K562 (cell line): ENCODE measurements at regions not wholly inside any gene's neighbourhood (a gene's known extent, or its start where the extent isn't known, plus 50 kb on each side); places are given as distances from the start of the nearest gene placed in this dataset.

Experiments
- ARID4B ChIP-seq: sonication (generic); formaldehyde crosslinking; IDR thresholded peaks from 2 replicates; pipeline ENCODE4 v1.8.0; 2022; ENCODE audit warnings: mild to moderate bottlenecking, missing genetic modification reagents
- ATF3 ChIP-seq, 2 experiments: fragments of 450-650 bp in 1 of 2; sonication (generic) in 1 of 2; formaldehyde crosslinking in 1 of 2; IDR thresholded peaks in 1 of 2; conservative IDR thresholded peaks in 1 of 2; 2 replicates each; pipeline versions ENCODE4 v1.6.1 to v1.8.1; 2016 to 2023; ENCODE audit warnings: mild to moderate bottlenecking in 2 of 2, moderate library complexity in 2 of 2, inconsistent platforms in 1 of 2, missing genetic modification reagents in 1 of 2
- ATF4 ChIP-seq: fragments of 450-650 bp; formaldehyde crosslinking; IDR thresholded peaks from 2 replicates; pipeline ENCODE4 v1.4.0; 2022; ENCODE audit warnings: mild to moderate bottlenecking, moderate library complexity
- KAT7 ChIP-seq: sonication (generic); formaldehyde crosslinking; IDR thresholded peaks from 2 replicates; pipeline ENCODE4 v1.8.0; 2022; ENCODE audit warnings: missing genetic modification reagents, mild to moderate bottlenecking, borderline replicate concordance
- NCOA1 ChIP-seq: fragments of 450-650 bp; IDR thresholded peaks from 2 replicates; pipeline ENCODE4 v1.6.1; 2016; ENCODE audit warnings: low read depth
- POLR2AphosphoS2 ChIP-seq: IDR thresholded peaks from 2 replicates; pipeline ENCODE4 v1.6.1; 2012; ENCODE audit warnings: low read length, improper control_type of control experiment
- REST ChIP-seq, 2 experiments: fragments of 450-650 bp; formaldehyde crosslinking in 1 of 2; IDR thresholded peaks; 2 replicates each; pipeline versions ENCODE4 v1.4.0 to v1.6.1; 2014 to 2020; ENCODE audit warnings: mild to moderate bottlenecking in 2 of 2, borderline replicate concordance in 1 of 2, low read depth in 1 of 2
- SIN3A ChIP-seq, 2 experiments: fragments of 150-350 bp in 1 of 2; IDR thresholded peaks; 2 replicates each; pipeline ENCODE4 v1.6.1; 2011 to 2016; ENCODE audit warnings: borderline replicate concordance in 2 of 2, low read depth in 2 of 2, low read length in 2 of 2, mild to moderate bottlenecking in 2 of 2, moderate library complexity in 2 of 2; ENCODE audit not compliant: control insufficient read depth in 1 of 2
- STAT5B ChIP-seq: fragments of 250-450 bp; sonication (Bioruptor Pico); IDR thresholded peaks from 2 replicates; pipeline ENCODE4 v1.8.0; 2021; ENCODE audit warnings: mild to moderate bottlenecking, inconsistent platforms
- TAF7 ChIP-seq: fragments of 450-650 bp; IDR thresholded peaks from 2 replicates; pipeline ENCODE4 v1.6.1; 2016; ENCODE audit warnings: missing genetic modification characterization, missing compliant biosample characterization
- ZEB2 ChIP-seq: fragments of 450-650 bp; IDR thresholded peaks from 2 replicates; pipeline ENCODE4 v1.6.1; 2016
- ZNF140 ChIP-seq: fragments of 250-450 bp; sonication (Bioruptor Pico); IDR thresholded peaks from 2 replicates; pipeline ENCODE4 v1.8.0; 2021; ENCODE audit warnings: moderate library complexity, mild to moderate bottlenecking, inconsistent platforms
- ZNF561 ChIP-seq: fragments of 450-650 bp; formaldehyde crosslinking; conservative IDR thresholded peaks from 2 replicates; pipeline ENCODE4 v1.4.0; 2020; ENCODE audit warnings: mild to moderate bottlenecking, moderate library complexity
- TF ChIP-seq, protein P1 (sequence below), 3 experiments: IDR thresholded peaks in 2 of 3; conservative IDR thresholded peaks in 1 of 3; 2 replicates each; pipeline ENCODE4 v1.5.1; 2011 to 2012; ENCODE audit warnings: low read length in 3 of 3, mild to moderate bottlenecking in 3 of 3, control low read depth in 2 of 3, improper control_type of control experiment in 1 of 3, inconsistent platforms in 1 of 3, low read depth in 1 of 3, mixed read lengths in 1 of 3, moderate library complexity in 1 of 3; ENCODE audit not compliant: insufficient read depth in 2 of 3

GRCh38 chr9:115596746-115597080 is 478.8 kb upstream of the TNC start:
- no peak for TF ChIP-seq ARID4B (CRISPR knock-in tag)
- TF ChIP-seq KAT7 (CRISPR knock-in tag): no peak
- TF ChIP-seq, protein P1, sequence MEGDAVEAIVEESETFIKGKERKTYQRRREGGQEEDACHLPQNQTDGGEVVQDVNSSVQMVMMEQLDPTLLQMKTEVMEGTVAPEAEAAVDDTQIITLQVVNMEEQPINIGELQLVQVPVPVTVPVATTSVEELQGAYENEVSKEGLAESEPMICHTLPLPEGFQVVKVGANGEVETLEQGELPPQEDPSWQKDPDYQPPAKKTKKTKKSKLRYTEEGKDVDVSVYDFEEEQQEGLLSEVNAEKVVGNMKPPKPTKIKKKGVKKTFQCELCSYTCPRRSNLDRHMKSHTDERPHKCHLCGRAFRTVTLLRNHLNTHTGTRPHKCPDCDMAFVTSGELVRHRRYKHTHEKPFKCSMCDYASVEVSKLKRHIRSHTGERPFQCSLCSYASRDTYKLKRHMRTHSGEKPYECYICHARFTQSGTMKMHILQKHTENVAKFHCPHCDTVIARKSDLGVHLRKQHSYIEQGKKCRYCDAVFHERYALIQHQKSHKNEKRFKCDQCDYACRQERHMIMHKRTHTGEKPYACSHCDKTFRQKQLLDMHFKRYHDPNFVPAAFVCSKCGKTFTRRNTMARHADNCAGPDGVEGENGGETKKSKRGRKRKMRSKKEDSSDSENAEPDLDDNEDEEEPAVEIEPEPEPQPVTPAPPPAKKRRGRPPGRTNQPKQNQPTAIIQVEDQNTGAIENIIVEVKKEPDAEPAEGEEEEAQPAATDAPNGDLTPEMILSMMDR (IDR thresholded peaks at IDR 0.05 in 2 of 3, conservative IDR thresholded peaks at IDR 0.05 in 1 of 3; ENCODE audit: insufficient read depth in 2 of 3, low read depth in 1 of 3, low read length in 3 of 3): no peak
- no peak for TF ChIP-seq ZNF561 (CRISPR knock-in tag)
- no peak for TF ChIP-seq ATF3 (IDR thresholded peaks at IDR 0.05)
- TF ChIP-seq ATF3 (CRISPR knock-in tag; conservative IDR thresholded peaks at IDR 0.05): no peak
- no peak for TF ChIP-seq ZNF140 (CRISPR knock-in tag)
- TF ChIP-seq ATF4: no peak
- TF ChIP-seq ZEB2: no peak
- no peak for TF ChIP-seq STAT5B
- TF ChIP-seq TAF7: no peak
- no peak for TF ChIP-seq REST (IDR thresholded peaks at IDR 0.05; ENCODE audit: borderline replicate concordance)
- no peak for TF ChIP-seq REST (CRISPR knock-in tag; IDR thresholded peaks at IDR 0.05; ENCODE audit: low read depth)
- no peak for TF ChIP-seq SIN3A (IDR thresholded peaks at IDR 0.05; ENCODE audit: borderline replicate concordance in 2 of 2, control insufficient read depth in 1 of 2, low read depth in 2 of 2, low read length in 2 of 2)
- TF ChIP-seq NCOA1: no peak
- TF ChIP-seq POLR2AphosphoS2: no peak
